Activated CD8-positive, alpha-beta memory T cell treated with anti-CD3 and anti-CD28 coated beads, Interleukin-2, amount 50 U/mL, for 24 hours (primary cell): ENCODE measurements at regions not wholly inside any gene's neighbourhood (a gene's known extent, or its start where the extent isn't known, plus 50 kb on each side); places are given as distances from the start of the nearest gene placed in this dataset.
"Not testable (repeated sequence)": the region's sequence is repeated elsewhere in the genome, so short reads cannot be mapped to it uniquely, and the experiment has no call there.

Source experiments
- DNase-seq: peaks from one replicate; pipeline ENCODE4 v3.0.0-alpha.2; 2020; ENCODE audit errors: extremely low read depth

GRCh38 chr21:17119466-17120297 is 393.2 kb upstream of the CXADR start:
- no peak for DNase-seq

GRCh38 chr21:17127395-17127794 is 385.4 kb upstream of the CXADR start:
- DNase-seq, result not testable (repeated sequence)

DNA sequence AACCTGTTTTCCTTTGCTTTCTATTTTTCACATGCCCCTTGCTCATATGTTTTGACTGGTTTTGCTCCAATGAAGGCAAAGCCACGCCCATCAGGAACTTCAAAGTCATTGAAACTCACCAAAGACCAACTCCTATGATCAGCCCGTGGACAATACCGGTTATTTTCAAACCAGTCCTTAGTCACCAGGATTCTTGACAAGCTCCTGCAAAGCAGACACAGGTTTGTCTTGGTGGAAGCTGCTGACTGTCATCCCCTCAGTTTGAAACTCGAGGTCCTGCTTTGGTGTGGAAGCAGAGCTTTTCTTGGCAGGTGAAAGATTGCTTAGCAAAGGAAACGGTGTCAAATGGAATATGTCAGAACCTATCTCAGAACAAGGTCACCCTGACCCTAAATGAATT is 384.7 kb upstream of the CXADR start:
- no peak for DNase-seq

DNA sequence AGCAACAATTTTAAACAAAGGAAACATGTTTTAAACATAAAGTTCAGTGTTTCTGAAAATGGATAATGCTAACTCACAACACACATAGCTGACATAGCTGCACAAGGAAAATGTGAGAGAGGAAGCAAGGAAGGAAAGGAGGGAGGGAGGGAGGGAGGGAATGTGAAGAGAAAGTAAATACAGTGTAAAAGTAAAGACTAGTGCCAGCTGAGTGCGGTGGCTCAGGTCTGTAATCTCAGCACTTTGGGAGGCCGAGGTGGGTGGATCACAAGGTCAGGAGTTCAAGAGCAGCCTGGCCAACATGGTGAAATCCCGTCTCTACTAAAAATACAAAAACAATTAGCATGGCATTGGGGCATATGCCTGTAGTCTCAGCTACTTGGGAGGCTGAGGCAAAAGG is 373.7 kb upstream of the CXADR start:
- not testable (repeated sequence) for DNase-seq

GRCh38 chr21:17139696-17140095 is 373.1 kb upstream of the CXADR start:
- DNase-seq, result no peak

DNA sequence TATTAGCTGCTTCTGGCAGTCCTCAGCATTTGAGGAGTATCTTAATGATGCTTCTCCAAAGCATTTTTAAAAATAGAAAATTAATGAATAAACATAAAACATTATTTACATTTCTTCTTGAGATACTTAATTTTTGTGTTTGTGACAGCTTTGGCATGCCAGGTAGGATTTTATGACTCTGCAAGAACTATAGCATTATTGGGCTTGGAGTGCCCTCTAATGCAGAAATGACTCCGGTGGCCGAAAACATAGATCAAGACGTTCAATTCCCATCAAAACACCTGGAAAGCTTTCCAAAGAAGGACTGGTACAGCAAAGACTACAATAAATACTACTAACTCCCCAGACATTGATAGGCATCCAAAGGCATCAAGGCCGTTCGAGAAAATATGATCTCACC is 366.4 kb upstream of the CXADR start:
- DNase-seq, result no peak

- DNase-seq, result no peak
These were observed 353.1 kb upstream of the CXADR start for GRCh38 chr21:17159697-17160096.

GRCh38 chr21:17185674-17186073 is 327.2 kb upstream of the CXADR start:
- DNase-seq, result no peak

GRCh38 chr21:17189963-17190362 is 322.9 kb upstream of the CXADR start:
- DNase-seq, result no peak

- no peak for DNase-seq
These were observed 321.4 kb upstream of the CXADR start for GRCh38 chr21:17191346-17191993.

GRCh38 chr21:17195351-17195750 is 317.5 kb upstream of the CXADR start:
- no peak for DNase-seq

- DNase-seq, result no peak
These were observed 316.9 kb upstream of the CXADR start for GRCh38 chr21:17195976-17196375.

- no peak for DNase-seq
These were observed 316.2 kb upstream of the CXADR start for GRCh38 chr21:17196623-17197022.

DNA sequence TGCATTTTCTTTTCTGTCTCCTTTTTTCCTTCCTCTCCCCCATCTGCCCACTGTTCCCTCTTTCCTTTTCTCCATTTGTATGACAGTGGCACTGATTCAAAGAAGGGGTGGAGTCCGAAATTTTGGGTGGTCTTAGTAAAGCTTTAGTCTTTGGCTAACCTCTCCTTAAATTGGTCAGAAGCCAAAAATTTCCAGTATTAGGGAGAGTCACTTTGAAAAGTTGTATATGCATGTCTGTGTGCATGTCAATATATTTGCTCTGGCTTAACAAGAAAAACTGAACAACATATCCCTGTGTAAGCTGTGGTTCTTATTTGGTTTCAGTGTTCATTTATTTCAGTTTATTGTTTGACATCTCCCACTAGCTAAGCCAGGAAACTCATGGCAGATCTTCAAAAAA is 314.8 kb upstream of the CXADR start:
- DNase-seq, result no peak

DNA sequence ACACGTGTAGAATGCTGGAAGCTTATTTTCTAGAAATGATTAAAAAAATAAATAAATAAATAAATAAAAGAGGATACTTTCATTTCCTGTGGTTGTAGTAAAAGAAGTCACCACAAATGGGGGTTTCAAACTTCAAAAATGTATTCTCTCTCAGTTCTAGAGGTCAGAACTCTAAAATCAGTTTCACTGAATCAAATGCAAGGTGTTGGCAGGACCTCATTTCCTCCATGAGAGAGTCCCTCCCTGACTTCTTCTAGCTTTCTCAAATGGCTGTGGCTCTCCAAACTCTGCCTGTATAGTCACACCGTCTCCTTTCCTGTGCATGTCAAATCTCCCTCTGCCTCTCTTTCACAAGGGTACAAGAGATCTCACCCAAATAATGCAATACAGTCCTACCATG is 312.6 kb upstream of the CXADR start:
- no peak for DNase-seq

DNA sequence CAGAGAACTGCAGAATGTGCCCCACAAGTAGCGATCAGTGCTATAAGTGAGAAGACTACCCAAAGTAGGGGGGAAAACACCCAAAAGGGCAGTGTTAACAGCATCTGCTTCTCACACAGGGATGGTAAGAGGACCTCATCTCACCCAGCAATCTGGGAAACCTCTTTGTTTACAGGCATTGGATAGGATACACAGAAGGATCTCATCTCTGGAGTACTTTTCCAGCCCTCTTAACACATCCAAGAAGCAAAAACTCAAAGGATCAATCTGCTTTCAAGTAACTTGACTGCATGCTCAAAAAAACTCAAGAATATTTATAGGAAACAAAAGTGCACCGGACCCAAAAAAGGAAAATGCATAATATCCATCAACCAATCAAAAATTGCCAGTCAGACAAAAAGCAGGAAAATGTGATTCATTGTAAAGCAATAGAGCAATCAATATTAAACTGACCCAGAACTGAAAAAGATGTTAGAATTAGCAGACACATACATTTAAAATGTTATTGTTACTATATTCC is 311.0 kb upstream of the CXADR start:
- DNase-seq, result no peak

DNA sequence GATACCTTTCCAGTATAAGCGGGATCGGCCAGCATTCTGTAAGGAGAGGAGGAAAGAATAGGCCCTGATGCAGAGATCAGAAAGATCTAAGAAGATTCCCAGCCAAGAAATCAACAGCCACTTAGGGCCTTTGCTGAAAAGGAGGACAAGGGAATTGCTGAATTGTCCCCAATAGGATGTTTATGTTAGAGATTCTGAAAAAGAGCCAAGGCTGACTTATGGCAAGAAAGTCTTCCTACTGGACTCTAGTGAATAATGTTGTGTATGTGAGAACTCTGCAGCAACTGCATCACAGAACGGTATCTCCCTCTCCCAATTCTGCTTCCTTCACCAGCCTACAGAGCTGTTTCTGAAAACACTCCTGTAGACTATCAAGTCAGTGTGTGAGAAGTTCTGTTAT is 298.0 kb upstream of the CXADR start:
- no peak for DNase-seq

GRCh38 chr21:17219050-17219449 is 293.8 kb upstream of the CXADR start:
- not testable (repeated sequence) for DNase-seq

GRCh38 chr21:17231124-17231523 is 281.7 kb upstream of the CXADR start:
- DNase-seq, result no peak

DNA sequence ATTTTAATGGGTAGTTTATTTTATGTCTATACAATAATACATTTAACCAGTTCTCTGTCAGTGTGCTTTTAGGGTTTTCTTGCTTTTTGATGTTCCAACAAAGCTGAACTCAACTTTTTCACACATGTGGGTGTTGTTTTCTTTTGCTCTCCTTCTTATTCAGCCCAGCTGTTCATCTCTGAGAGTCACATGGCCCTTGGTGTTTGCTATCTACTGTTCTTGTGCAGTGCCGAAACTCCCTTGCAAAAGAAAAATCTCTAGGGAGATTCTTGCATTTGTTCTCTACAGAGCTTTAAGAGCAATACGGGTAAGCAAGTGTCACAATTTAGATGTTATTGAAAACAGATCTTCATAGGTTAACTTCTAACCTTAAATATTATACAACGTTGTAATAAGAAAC is 281.1 kb upstream of the CXADR start:
- no peak for DNase-seq

DNA sequence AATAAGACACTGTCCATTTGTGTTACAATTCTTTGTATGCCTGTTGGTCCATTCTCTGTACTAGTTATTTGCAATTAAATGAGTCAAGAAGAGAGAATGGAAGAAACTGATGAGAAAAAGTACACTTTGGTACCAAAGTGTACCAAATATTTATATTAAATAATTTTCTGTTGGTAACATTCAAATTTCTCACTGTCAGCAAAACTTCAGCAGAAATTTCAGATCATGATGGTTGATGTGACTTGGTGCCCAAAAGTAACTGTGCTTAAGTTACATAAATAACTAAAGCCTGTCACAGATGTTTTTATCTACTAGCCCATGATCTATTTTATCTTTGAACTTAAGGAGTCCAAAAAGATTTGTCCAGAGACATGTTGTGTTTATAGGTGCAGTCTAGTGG is 274.4 kb upstream of the CXADR start:
- no peak for DNase-seq

GRCh38 chr21:17250778-17251241 is 262.0 kb upstream of the CXADR start:
- DNase-seq, result no peak

- no peak for DNase-seq
These were observed 255.1 kb upstream of the CXADR start for GRCh38 chr21:17257784-17258183.
